ENCODE measurements at regions not wholly inside any gene's neighbourhood (a gene's known extent, or its start where the extent isn't known, plus 50 kb on each side); places are given as distances from the start of the nearest gene placed in this dataset.

DNA sequence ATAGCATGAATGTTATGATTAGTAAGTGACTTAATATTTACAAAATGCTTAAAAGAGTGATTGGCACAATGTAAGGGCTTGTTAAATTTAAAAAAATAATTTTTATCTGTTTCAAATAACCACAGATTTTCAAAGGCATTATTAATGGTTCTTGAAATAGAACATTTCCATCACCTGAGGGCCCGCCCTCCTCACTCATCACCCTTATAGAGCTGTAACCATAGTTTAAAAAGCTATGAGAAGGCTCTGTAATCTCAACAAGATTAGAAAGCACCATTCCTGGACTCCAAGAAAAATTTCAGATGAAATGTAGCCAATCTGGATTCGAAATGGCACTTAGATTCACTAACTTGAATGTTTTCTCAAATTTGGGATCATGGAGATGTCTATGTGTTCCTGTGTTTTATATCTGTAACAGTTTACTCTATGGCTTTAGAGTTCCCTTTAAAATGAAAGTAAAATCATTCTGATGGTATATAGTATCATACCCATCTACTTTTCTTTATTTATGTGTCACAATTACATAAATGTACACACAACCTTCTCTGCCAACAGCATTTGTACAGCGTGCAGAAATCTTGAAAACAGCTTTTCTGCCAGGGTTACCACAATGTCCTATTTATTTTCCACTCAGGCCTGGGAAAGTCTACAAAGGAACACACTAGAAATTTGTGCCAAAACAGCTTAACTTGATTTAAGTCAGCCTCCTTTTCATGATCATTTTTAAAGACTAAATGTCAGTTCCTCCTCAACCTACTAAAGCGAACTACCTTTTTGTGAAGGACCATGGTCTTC, 207.7 kb downstream of the TBX18 start:
- H3K27ac ChIP-seq: no peak overlapping the region

DNA sequence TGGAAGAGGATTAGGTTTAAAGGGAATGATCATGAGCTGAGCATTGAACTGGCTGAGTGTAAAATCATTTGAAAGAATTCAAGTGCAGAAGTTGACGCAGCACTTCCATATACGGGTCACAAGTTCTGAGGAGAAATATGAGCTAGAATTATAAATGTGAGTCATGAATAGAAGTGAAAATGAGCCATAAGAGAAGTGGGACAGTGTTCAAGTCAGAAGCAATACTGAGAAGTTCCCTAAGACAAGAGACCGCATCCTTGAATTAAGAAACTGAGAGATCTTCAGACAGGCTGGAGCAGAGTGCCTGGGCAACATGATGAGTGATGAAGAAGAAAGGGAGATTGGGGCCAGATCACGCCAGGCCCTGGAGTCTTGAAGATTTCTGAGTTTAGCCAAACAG, 209.7 kb downstream of the TBX18 start:
- no peaks in the 10 kb centered on the region for H3K9me3 ChIP-seq
- intact Hi-C loops (cut with DNase I; ENCODE audit: low total_unique reads): loop anchor here (10.0 kb wide), 1 partner anchor 140 kb away; no protein-coding TSS in a partner anchor

More for the DNA sequence above, 207.7 kb downstream of the TBX18 start:
- in situ Hi-C loops (cut with MboI; ENCODE audit: low sequenced_read_pairs in 4 of 4) (no loop called here), intact Hi-C loops (cut with DNase I; ENCODE audit: low total_unique reads) (loop anchor here (10.0 kb wide), 1 partner anchor 142 kb away; no protein-coding TSS in a partner anchor)
- DNase-seq (no peak), ATAC-seq (no peak)
- Histone ChIP-seq H3K27me3 (no peaks in the 10 kb centered on the region), H3K9me3 (no peaks in the 10 kb centered on the region), H3K4me1 (peaks cover 0 to 5% of the 10 kb centered on the region in 2 donors), H3K4me3 (no peak overlapping the region), H3K36me3 (no peaks in the 10 kb centered on the region)
- TF ChIP-seq POLR2A (IDR thresholded peaks at IDR 0.05): no peak
- TF ChIP-seq, protein P1, sequence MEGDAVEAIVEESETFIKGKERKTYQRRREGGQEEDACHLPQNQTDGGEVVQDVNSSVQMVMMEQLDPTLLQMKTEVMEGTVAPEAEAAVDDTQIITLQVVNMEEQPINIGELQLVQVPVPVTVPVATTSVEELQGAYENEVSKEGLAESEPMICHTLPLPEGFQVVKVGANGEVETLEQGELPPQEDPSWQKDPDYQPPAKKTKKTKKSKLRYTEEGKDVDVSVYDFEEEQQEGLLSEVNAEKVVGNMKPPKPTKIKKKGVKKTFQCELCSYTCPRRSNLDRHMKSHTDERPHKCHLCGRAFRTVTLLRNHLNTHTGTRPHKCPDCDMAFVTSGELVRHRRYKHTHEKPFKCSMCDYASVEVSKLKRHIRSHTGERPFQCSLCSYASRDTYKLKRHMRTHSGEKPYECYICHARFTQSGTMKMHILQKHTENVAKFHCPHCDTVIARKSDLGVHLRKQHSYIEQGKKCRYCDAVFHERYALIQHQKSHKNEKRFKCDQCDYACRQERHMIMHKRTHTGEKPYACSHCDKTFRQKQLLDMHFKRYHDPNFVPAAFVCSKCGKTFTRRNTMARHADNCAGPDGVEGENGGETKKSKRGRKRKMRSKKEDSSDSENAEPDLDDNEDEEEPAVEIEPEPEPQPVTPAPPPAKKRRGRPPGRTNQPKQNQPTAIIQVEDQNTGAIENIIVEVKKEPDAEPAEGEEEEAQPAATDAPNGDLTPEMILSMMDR (IDR thresholded peaks at IDR 0.05 in 4 of 5, conservative IDR thresholded peaks at IDR 0.05 in 1 of 5): no peak

DNA sequence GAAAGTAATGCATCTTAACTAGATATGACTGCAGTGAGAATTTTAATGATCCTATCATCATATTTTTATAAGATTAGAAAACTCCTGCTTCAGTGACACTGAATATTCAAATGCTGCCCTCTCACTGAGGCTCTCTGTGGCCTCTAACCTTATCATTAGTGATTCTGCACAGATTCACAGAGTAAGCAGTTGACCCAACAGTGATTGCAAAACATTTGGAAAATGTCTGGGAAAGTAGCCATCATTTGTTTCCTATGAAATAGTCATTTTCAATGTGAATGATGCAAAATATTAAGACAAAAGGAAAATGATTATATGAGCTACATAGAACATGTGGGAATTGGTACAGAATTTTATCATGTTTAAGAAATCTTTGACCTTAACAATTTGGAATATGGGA, 210.3 kb downstream of the TBX18 start:
- DNase-seq (no peak), ATAC-seq (no peak)
- Histone ChIP-seq H3K27me3 (no peaks in the 10 kb centered on the region), H3K36me3 (no peaks in the 10 kb centered on the region), H3K27ac (no peak overlapping the region), H3K9me3 (no peaks in the 10 kb centered on the region), H3K4me1 (peaks cover 0 to 5% of the 10 kb centered on the region in 2 donors), H3K4me3 (no peak overlapping the region)
- in situ Hi-C loops (cut with MboI; ENCODE audit: low sequenced_read_pairs in 4 of 4) (no loop called here), intact Hi-C loops (cut with DNase I; ENCODE audit: low total_unique reads) (loop anchor here (10.0 kb wide), 1 partner anchor 139 kb away; no protein-coding TSS in a partner anchor)
- TF ChIP-seq POLR2A (IDR thresholded peaks at IDR 0.05): no peak
- TF ChIP-seq, protein P1 (IDR thresholded peaks at IDR 0.05 in 4 of 5, conservative IDR thresholded peaks at IDR 0.05 in 1 of 5): no peak

More for the DNA sequence above, 209.7 kb downstream of the TBX18 start:
- Histone ChIP-seq H3K36me3 (no peaks in the 10 kb centered on the region), H3K27ac (no peak overlapping the region), H3K4me1 (peaks cover 0 to 5% of the 10 kb centered on the region in 2 donors), H3K4me3 (no peak overlapping the region), H3K27me3 (no peaks in the 10 kb centered on the region)
- DNase-seq (no peak), ATAC-seq (no peak)
- in situ Hi-C loops (cut with MboI; ENCODE audit: low sequenced_read_pairs in 4 of 4): no loop called here
- no peak for TF ChIP-seq POLR2A (IDR thresholded peaks at IDR 0.05)
- TF ChIP-seq, protein P1 (IDR thresholded peaks at IDR 0.05 in 4 of 5, conservative IDR thresholded peaks at IDR 0.05 in 1 of 5): no peak

DNA sequence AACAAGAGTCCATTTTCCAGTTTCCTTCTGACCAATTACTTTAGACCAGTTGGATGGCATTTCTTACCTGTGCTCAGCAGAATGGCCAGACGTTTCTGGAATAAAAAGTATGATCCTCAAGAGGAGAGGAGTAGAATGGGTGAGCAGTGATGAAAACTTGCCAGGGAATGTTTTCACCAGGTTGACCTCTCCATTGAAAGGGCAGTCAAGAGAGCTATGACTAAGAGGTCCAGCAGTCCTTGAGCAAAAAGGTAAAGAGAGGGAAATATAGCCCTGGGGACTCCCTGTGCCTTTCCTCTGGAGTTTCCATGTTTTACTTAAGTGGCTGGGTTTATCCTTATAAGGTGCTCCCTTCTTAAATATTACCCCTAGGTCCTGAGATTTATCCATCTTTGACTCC, 210.9 kb downstream of the TBX18 start:
- ATAC-seq: no peak
- Histone ChIP-seq H3K36me3 (no peaks in the 10 kb centered on the region), H3K27me3 (no peaks in the 10 kb centered on the region), H3K9me3 (no peaks in the 10 kb centered on the region), H3K4me3 (no peak overlapping the region), H3K27ac (no peak overlapping the region), H3K4me1 (peaks cover 0 to 5% of the 10 kb centered on the region in 2 donors)
- DNase-seq: no peak
- TF ChIP-seq POLR2A (IDR thresholded peaks at IDR 0.05): no peak
- TF ChIP-seq, protein P1 (IDR thresholded peaks at IDR 0.05 in 4 of 5, conservative IDR thresholded peaks at IDR 0.05 in 1 of 5): no peak
- intact Hi-C loops (cut with DNase I; ENCODE audit: low total_unique reads): loop anchor here (10.0 kb wide), 1 partner anchor 139 kb away; no protein-coding TSS in a partner anchor
- in situ Hi-C loops (cut with MboI; ENCODE audit: low sequenced_read_pairs in 4 of 4): no loop called here
